ENCODE measurements at regions not wholly inside any gene's neighbourhood (a gene's known extent, or its start where the extent isn't known, plus 50 kb on each side); places are given as distances from the start of the nearest gene placed in this dataset.

GRCh38 chr12:75888399-75888798 lies 143.2 kb downstream of the PHLDA1 start:
- no peak for TF ChIP-seq GATA2 (IDR thresholded peaks at IDR 0.05; ENCODE audit: low read depth, low read length)
- no peak for TF ChIP-seq GATA3 (IDR thresholded peaks at IDR 0.05; ENCODE audit: low read depth, low read length)

Measured in SH-SY5Y (cell line).